ENCODE measurements at regions not wholly inside any gene's neighbourhood (a gene's known extent, or its start where the extent isn't known, plus 50 kb on each side); places are given as distances from the start of the nearest gene placed in this dataset.

DNA sequence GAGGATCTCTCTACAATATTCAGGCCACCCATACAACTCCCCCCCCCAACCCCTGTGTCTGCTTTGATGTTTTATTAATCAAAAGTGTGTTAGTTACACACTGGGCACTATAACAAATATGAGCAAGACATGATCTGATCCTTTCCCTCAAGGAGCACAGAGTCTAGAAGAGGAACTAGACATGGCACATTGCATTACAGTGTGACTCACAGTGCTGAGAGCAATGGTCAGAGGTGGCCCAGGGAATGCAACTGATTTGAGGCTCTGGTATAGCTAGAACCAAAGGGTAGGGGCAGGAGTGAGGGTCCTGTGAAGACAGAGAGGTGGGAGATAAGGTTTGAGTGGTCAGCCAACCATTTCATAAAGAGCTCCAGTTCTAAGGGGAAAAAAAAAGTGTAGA lies 539.2 kb downstream of the ACTL7B start:
- TF ChIP-seq, protein P1, sequence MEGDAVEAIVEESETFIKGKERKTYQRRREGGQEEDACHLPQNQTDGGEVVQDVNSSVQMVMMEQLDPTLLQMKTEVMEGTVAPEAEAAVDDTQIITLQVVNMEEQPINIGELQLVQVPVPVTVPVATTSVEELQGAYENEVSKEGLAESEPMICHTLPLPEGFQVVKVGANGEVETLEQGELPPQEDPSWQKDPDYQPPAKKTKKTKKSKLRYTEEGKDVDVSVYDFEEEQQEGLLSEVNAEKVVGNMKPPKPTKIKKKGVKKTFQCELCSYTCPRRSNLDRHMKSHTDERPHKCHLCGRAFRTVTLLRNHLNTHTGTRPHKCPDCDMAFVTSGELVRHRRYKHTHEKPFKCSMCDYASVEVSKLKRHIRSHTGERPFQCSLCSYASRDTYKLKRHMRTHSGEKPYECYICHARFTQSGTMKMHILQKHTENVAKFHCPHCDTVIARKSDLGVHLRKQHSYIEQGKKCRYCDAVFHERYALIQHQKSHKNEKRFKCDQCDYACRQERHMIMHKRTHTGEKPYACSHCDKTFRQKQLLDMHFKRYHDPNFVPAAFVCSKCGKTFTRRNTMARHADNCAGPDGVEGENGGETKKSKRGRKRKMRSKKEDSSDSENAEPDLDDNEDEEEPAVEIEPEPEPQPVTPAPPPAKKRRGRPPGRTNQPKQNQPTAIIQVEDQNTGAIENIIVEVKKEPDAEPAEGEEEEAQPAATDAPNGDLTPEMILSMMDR (IDR thresholded peaks at IDR 0.05): no peak
- no peak for TF ChIP-seq POLR2A (IDR thresholded peaks at IDR 0.05)
